GM12864 (cell line): ENCODE measurements at regions not wholly inside any gene's neighbourhood (a gene's known extent, or its start where the extent isn't known, plus 50 kb on each side); places are given as distances from the start of the nearest gene placed in this dataset.

ENCODE experiments used
- DNase-seq: peaks from one replicate; pipeline ENCODE4 v3.0.0-alpha.2; 2011; ENCODE audit warnings: low read depth
- H3K4me3 ChIP-seq: 2 replicates; pipeline ENCODE4 v1.5.1; 2011; ENCODE audit warnings: mild to moderate bottlenecking, low read depth, low read length, control low read depth
- CTCF ChIP-seq: IDR thresholded peaks from 2 replicates; pipeline ENCODE4 v1.5.1; 2011; ENCODE audit warnings: low read depth, mild to moderate bottlenecking, moderate library complexity, low read length, control low read depth, inconsistent platforms; ENCODE audit errors: missing control alignments

GRCh38 chr5:125181159-125181558, 434.7 kb upstream of the ZNF608 start:
- DNase-seq: no peak
- no peak overlapping the region for H3K4me3 ChIP-seq
- TF ChIP-seq CTCF: no peak

GRCh38 chr5:125181955-125182354, 435.5 kb upstream of the ZNF608 start:
- TF ChIP-seq CTCF: no peak
- no peak overlapping the region for H3K4me3 ChIP-seq
- no peak for DNase-seq

- TF ChIP-seq CTCF: no peak
- no peak for DNase-seq
- no peak overlapping the region for H3K4me3 ChIP-seq
Measured at GRCh38 chr5:125185740-125186139, 439.3 kb upstream of the ZNF608 start.

- no peak for DNase-seq
- no peak overlapping the region for H3K4me3 ChIP-seq
- TF ChIP-seq CTCF: no peak
Measured at GRCh38 chr5:125186911-125187375, 440.5 kb upstream of the ZNF608 start.

GRCh38 chr5:125189531-125189941, 443.1 kb upstream of the ZNF608 start:
- TF ChIP-seq CTCF: no peak
- no peak for DNase-seq
- H3K4me3 ChIP-seq: no peak overlapping the region

GRCh38 chr5:125190232-125191087, 444.0 kb upstream of the ZNF608 start:
- DNase-seq: no peak
- TF ChIP-seq CTCF: no peak
- no peak overlapping the region for H3K4me3 ChIP-seq

- no peak for DNase-seq
- no peak overlapping the region for H3K4me3 ChIP-seq
- no peak for TF ChIP-seq CTCF
Measured at GRCh38 chr5:125194883-125195282, 448.4 kb upstream of the ZNF608 start.
